Upper lobe of left lung (tissue), 4 donors: ENCODE measurements at regions not wholly inside any gene's neighbourhood (a gene's known extent, or its start where the extent isn't known, plus 50 kb on each side); places are given as distances from the start of the nearest gene placed in this dataset.

Experiments
- EP300 ChIP-seq, 4 donors: sonication (generic); formaldehyde crosslinking; IDR thresholded peaks; one replicate each; pipeline ENCODE4 v1.5.1; 2017; ENCODE audit warnings: antibody characterized with exemption in 4 of 4, control low read depth in 2 of 4
- POLR2A ChIP-seq, 4 donors: fragments of 450-650 bp; IDR thresholded peaks; one replicate each; pipeline ENCODE4 v1.5.1; 2016 to 2017; ENCODE audit warnings: antibody characterized with exemption in 4 of 4, mild to moderate bottlenecking in 2 of 4
- POLR2AphosphoS5 ChIP-seq, 2 donors: sonication (generic); formaldehyde crosslinking; IDR thresholded peaks; one replicate each; pipeline ENCODE4 v1.5.1; 2017; ENCODE audit warnings: antibody characterized with exemption in 2 of 2
- TF ChIP-seq, protein P1 (sequence below), 6 experiments: fragments of 450-650 bp in 4 of 6; fragments of 200-600 bp in 2 of 6; sonication (generic) in 2 of 6; IDR thresholded peaks; one replicate each; pipeline ENCODE4 v1.5.1; 2016 to 2019; ENCODE audit warnings: antibody characterized with exemption in 6 of 6

DNA sequence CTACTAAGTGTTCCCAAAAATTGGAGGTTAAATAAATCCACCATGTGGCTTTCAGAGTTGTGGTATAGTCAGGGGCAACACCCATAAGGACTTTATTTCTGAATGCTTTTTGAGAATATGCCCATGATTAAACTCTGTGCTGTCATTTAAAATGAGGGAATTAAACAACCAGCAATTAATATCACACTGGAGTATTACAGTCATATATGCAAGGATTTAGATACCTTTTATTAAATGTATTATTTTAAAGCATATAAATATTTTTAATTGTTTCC is 227.6 kb downstream of the ZPLD1 start:
- TF ChIP-seq, protein P1, sequence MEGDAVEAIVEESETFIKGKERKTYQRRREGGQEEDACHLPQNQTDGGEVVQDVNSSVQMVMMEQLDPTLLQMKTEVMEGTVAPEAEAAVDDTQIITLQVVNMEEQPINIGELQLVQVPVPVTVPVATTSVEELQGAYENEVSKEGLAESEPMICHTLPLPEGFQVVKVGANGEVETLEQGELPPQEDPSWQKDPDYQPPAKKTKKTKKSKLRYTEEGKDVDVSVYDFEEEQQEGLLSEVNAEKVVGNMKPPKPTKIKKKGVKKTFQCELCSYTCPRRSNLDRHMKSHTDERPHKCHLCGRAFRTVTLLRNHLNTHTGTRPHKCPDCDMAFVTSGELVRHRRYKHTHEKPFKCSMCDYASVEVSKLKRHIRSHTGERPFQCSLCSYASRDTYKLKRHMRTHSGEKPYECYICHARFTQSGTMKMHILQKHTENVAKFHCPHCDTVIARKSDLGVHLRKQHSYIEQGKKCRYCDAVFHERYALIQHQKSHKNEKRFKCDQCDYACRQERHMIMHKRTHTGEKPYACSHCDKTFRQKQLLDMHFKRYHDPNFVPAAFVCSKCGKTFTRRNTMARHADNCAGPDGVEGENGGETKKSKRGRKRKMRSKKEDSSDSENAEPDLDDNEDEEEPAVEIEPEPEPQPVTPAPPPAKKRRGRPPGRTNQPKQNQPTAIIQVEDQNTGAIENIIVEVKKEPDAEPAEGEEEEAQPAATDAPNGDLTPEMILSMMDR (IDR thresholded peaks at IDR 0.05): no peak
- TF ChIP-seq EP300 (IDR thresholded peaks at IDR 0.05) (no peak), POLR2AphosphoS5 (IDR thresholded peaks at IDR 0.05) (no peak), POLR2A (IDR thresholded peaks at IDR 0.05) (no peak)
